Smooth muscle cell (in vitro differentiated cells): ENCODE measurements at regions not wholly inside any gene's neighbourhood (a gene's known extent, or its start where the extent isn't known, plus 50 kb on each side); places are given as distances from the start of the nearest gene placed in this dataset.

ENCODE experiments used
- DNase-seq: peaks from one replicate; lab custom pipeline; 2025; ENCODE audit not compliant: unreplicated experiment; lab: John Stamatoyannopoulos, UW
- H2AFZ ChIP-seq: fragments of 200-600 bp; sonication (generic); 2 replicates; pipeline ENCODE4 v1.6.0; 2016; ENCODE audit warnings: antibody characterized with exemption, low read depth, mild to moderate bottlenecking
- H3F3A ChIP-seq: fragments of 200-600 bp; sonication (generic); 2 replicates; pipeline ENCODE4 v1.6.0; 2017; ENCODE audit warnings: antibody characterized with exemption, low read depth
- H3K27ac ChIP-seq: fragments of 200-600 bp; sonication (generic); 2 replicates; pipeline ENCODE4 v1.5.1; 2016; ENCODE audit warnings: low read depth, mild to moderate bottlenecking
- H3K27me3 ChIP-seq: fragments of 200-600 bp; sonication (generic); 2 replicates; pipeline ENCODE4 v1.6.1; 2016; ENCODE audit warnings: low read depth, mild to moderate bottlenecking
- H3K36me3 ChIP-seq: fragments of 200-600 bp; sonication (generic); 2 replicates; pipeline ENCODE4 v1.5.1; 2016; ENCODE audit warnings: low read depth
- H3K4me1 ChIP-seq: fragments of 200-600 bp; sonication (generic); 2 replicates; pipeline ENCODE4 v1.5.1; 2016; ENCODE audit warnings: low read depth
- H3K4me2 ChIP-seq: fragments of 200-600 bp; sonication (generic); 2 replicates; pipeline ENCODE4 v1.6.0; 2016; ENCODE audit warnings: mild to moderate bottlenecking
- H3K4me3 ChIP-seq: fragments of 200-600 bp; sonication (generic); 2 replicates; pipeline ENCODE4 v1.5.1; 2016; ENCODE audit warnings: mild to moderate bottlenecking
- H3K79me2 ChIP-seq: fragments of 200-600 bp; sonication (generic); 2 replicates; pipeline ENCODE4 v1.6.0; 2016; ENCODE audit warnings: low read depth, mild to moderate bottlenecking
- H3K9ac ChIP-seq: fragments of 200-600 bp; sonication (generic); 2 replicates; pipeline ENCODE4 v1.6.0; 2016; ENCODE audit warnings: low read depth
- H3K9me3 ChIP-seq: fragments of 200-600 bp; sonication (generic); replicated peaks from 2 replicates; pipeline ENCODE4 v1.5.1; 2016; ENCODE audit warnings: low read depth
- H4K20me1 ChIP-seq: fragments of 200-600 bp; sonication (generic); 2 replicates; pipeline ENCODE4 v1.6.0; 2016; ENCODE audit warnings: low read depth
- CTCF ChIP-seq: fragments of 200-600 bp; sonication (generic); IDR thresholded peaks from 2 replicates; pipeline ENCODE4 v1.5.1; 2017; ENCODE audit warnings: borderline replicate concordance, mild to moderate bottlenecking, antibody characterized with exemption; ENCODE audit not compliant: insufficient read depth, poor library complexity, severe bottlenecking
- WGBS: methylation state at CpG from one replicate; pipeline ENCODE4 v1.1.7; 2016; ENCODE audit warnings: low lambda C conversion rate; 5-methylcytosine and 5-hydroxymethylcytosine counted together

- Histone ChIP-seq H3K27me3 (no peaks in the 10 kb centered on the region), H3K4me2 (no peak overlapping the region), H3K4me1 (no peaks in the 10 kb centered on the region), H3K27ac (no peak overlapping the region), H3F3A (no peaks in the 10 kb centered on the region), H2AFZ (no peak overlapping the region), H3K79me2 (no peaks in the 10 kb centered on the region), H3K4me3 (no peak overlapping the region), H3K36me3 (no peaks in the 10 kb centered on the region), H4K20me1 (no peaks in the 10 kb centered on the region), H3K9me3 (no peaks in the 10 kb centered on the region), H3K9ac (no peak overlapping the region)
- TF ChIP-seq CTCF: no peak
- DNase-seq: no peak
- 68% methylated on average over 5 of the region's 5 CpGs for WGBS
These were observed 371.2 kb upstream of the RORB start for GRCh38 chr9:74125941-74126340.

- H3K4me2 ChIP-seq: no peak overlapping the region
- no peak for TF ChIP-seq CTCF
- no peaks in the 10 kb centered on the region for H3K79me2 ChIP-seq
- no peaks in the 10 kb centered on the region for H4K20me1 ChIP-seq
- H3K27ac ChIP-seq: no peak overlapping the region
- no peak overlapping the region for H3K4me3 ChIP-seq
- DNase-seq: no peak
- no peaks in the 10 kb centered on the region for H3K4me1 ChIP-seq
- no peak overlapping the region for H3K9ac ChIP-seq
- H2AFZ ChIP-seq: no peak overlapping the region
- no peaks in the 10 kb centered on the region for H3F3A ChIP-seq
- 74% methylated on average over 7 of the region's 7 CpGs for WGBS
- H3K27me3 ChIP-seq: no peaks in the 10 kb centered on the region
- no peaks in the 10 kb centered on the region for H3K9me3 ChIP-seq
- H3K36me3 ChIP-seq: no peaks in the 10 kb centered on the region
These were observed 364.1 kb upstream of the RORB start for GRCh38 chr9:74132986-74133385.

DNA sequence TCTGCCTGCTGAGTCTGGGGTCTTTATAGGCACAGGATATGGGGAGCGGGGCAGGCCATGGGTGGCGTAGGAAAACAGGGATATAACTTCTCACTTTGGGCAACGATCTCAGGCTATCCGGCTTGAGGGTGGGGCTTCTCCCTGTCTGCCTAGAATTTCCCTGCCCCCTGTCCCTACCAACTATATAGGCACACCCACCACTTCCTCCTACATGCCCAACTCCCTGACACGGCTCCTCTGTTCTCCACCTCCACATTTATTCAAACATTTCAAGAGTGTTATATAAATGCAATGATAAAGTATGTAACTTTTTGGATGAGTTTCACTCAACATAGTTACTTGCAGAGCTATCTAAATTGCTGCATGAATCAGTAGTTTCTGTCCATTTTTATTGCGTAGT, 363.2 kb upstream of the RORB start:
- 90% methylated on average over 6 of the region's 6 CpGs for WGBS
- DNase-seq: no peak

More for the DNA sequence above, 363.2 kb upstream of the RORB start:
- H2AFZ ChIP-seq: no peak overlapping the region
- no peaks in the 10 kb centered on the region for H3F3A ChIP-seq
- H4K20me1 ChIP-seq: no peaks in the 10 kb centered on the region
- H3K79me2 ChIP-seq: no peaks in the 10 kb centered on the region
- H3K27ac ChIP-seq: no peak overlapping the region
- no peaks in the 10 kb centered on the region for H3K27me3 ChIP-seq
- no peaks in the 10 kb centered on the region for H3K4me1 ChIP-seq
- TF ChIP-seq CTCF: no peak
- H3K9me3 ChIP-seq: no peaks in the 10 kb centered on the region
- no peak overlapping the region for H3K4me3 ChIP-seq
- H3K9ac ChIP-seq: no peak overlapping the region
- H3K4me2 ChIP-seq: no peak overlapping the region
- no peaks in the 10 kb centered on the region for H3K36me3 ChIP-seq
